ENCODE measurements at regions not wholly inside any gene's neighbourhood (a gene's known extent, or its start where the extent isn't known, plus 50 kb on each side); places are given as distances from the start of the nearest gene placed in this dataset.

DNA sequence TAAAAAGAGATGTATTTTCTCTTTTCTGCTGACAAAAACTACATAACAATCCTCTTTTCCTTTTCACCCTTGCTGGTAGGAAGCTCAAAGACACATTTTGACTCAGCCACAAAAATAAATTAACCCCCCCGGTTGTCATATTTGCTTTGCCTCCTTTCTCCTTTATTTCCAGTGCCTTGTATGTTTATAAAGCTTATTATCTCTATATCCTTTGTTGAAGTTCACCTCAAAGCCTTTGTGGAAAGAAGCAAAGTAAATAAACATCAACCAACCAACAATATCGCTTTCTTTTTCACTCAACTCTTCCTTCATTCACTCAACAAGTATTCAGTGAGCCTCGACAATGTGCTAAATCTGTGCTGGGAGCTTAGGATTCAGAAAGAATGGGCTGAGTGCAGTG is 276.5 kb upstream of the ID2 start:
- H3K36me3 ChIP-seq (ENCODE audit: control insufficient read depth, low read length) = no peaks in the 10 kb centered on the region
- no peak overlapping the region for H3K4me2 ChIP-seq (ENCODE audit: low read length)
- no peaks in the 10 kb centered on the region for H3K9me2 ChIP-seq (replicated peaks; ENCODE audit: control insufficient read depth, low read length)
- TF ChIP-seq EZH2phosphoT487 (IDR thresholded peaks at IDR 0.05; ENCODE audit: borderline replicate concordance, low read length) (no peak), CTCF (IDR thresholded peaks at IDR 0.05; ENCODE audit: low read depth, low read length, poor library complexity, severe bottlenecking) (no peak)
- no peaks in the 10 kb centered on the region for H4K20me1 ChIP-seq (ENCODE audit: control insufficient read depth, insufficient read depth, low read depth, low read length)
- no peaks in the 10 kb centered on the region for H3K4me1 ChIP-seq (ENCODE audit: control insufficient read depth, low read length)
- H3K27ac ChIP-seq (ENCODE audit: low read depth, low read length) = no peak overlapping the region
- H3K4me3 ChIP-seq (ENCODE audit: low read length) = no peak overlapping the region
- H3K9me3 ChIP-seq (ENCODE audit: control insufficient read depth, insufficient read depth, low read length) = no peaks in the 10 kb centered on the region
- no peaks in the 10 kb centered on the region for H3K79me2 ChIP-seq (ENCODE audit: control insufficient read depth, low read length)
- no peaks in the 10 kb centered on the region for H3F3A ChIP-seq (ENCODE audit: control insufficient read depth, insufficient read depth)
- H3K27me3 ChIP-seq (ENCODE audit: control insufficient read depth, low read length) = no peaks in the 10 kb centered on the region

DNA sequence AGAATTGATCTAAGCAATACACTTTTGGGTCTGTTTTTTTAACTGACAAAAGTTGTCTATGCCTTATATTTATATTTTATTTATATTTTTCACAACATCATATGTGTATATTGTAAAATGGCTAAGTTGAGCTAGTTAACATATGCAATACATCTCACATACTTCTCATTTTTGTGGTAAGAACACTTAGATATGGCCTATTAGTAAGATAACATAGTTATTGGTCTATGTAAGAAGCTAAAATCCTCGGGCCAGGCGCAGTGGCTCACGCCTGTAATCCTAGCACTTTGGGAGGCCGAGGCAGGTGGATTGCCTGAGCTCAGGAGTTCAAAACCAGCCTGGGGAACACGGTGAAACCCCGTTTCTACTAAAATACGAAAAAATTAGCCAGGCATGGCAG is 275.6 kb upstream of the ID2 start:
- no peak overlapping the region for H3K4me3 ChIP-seq (ENCODE audit: low read length)
- no peak for TF ChIP-seq CTCF (IDR thresholded peaks at IDR 0.05; ENCODE audit: low read depth, low read length, poor library complexity, severe bottlenecking)
- no peak for TF ChIP-seq EZH2phosphoT487 (IDR thresholded peaks at IDR 0.05; ENCODE audit: borderline replicate concordance, low read length)
- H3K4me2 ChIP-seq (ENCODE audit: low read length) = no peak overlapping the region
- no peaks in the 10 kb centered on the region for H4K20me1 ChIP-seq (ENCODE audit: control insufficient read depth, insufficient read depth, low read depth, low read length)
- no peaks in the 10 kb centered on the region for H3K4me1 ChIP-seq (ENCODE audit: control insufficient read depth, low read length)
- H3F3A ChIP-seq (ENCODE audit: control insufficient read depth, insufficient read depth) = no peaks in the 10 kb centered on the region
- H3K27ac ChIP-seq (ENCODE audit: low read depth, low read length) = no peak overlapping the region
- no peaks in the 10 kb centered on the region for H3K36me3 ChIP-seq (ENCODE audit: control insufficient read depth, low read length)
- no peaks in the 10 kb centered on the region for H3K79me2 ChIP-seq (ENCODE audit: control insufficient read depth, low read length)
- no peaks in the 10 kb centered on the region for H3K9me3 ChIP-seq (ENCODE audit: control insufficient read depth, insufficient read depth, low read length)
- H3K9me2 ChIP-seq (replicated peaks; ENCODE audit: control insufficient read depth, low read length) = no peaks in the 10 kb centered on the region
- no peaks in the 10 kb centered on the region for H3K27me3 ChIP-seq (ENCODE audit: control insufficient read depth, low read length)

- Histone ChIP-seq H3K27me3 (ENCODE audit: control insufficient read depth, low read length) (no peaks in the 10 kb centered on the region), H3F3A (ENCODE audit: control insufficient read depth, insufficient read depth) (no peaks in the 10 kb centered on the region), H3K9me3 (ENCODE audit: control insufficient read depth, insufficient read depth, low read length) (no peaks in the 10 kb centered on the region), H3K4me3 (ENCODE audit: low read length) (no peak overlapping the region), H3K4me2 (ENCODE audit: low read length) (no peak overlapping the region), H3K79me2 (ENCODE audit: control insufficient read depth, low read length) (no peaks in the 10 kb centered on the region), H3K9me2 (replicated peaks; ENCODE audit: control insufficient read depth, low read length) (no peaks in the 10 kb centered on the region), H4K20me1 (ENCODE audit: control insufficient read depth, insufficient read depth, low read depth, low read length) (no peaks in the 10 kb centered on the region), H3K27ac (ENCODE audit: low read depth, low read length) (no peak overlapping the region), H3K36me3 (ENCODE audit: control insufficient read depth, low read length) (no peaks in the 10 kb centered on the region), H3K4me1 (ENCODE audit: control insufficient read depth, low read length) (no peaks in the 10 kb centered on the region)
- TF ChIP-seq EZH2phosphoT487 (IDR thresholded peaks at IDR 0.05; ENCODE audit: borderline replicate concordance, low read length) = no peak
- TF ChIP-seq CTCF (IDR thresholded peaks at IDR 0.05; ENCODE audit: low read depth, low read length, poor library complexity, severe bottlenecking) = no peak
These were observed 274.5 kb upstream of the ID2 start for GRCh38 chr2:8407332-8407731.

Data from DOHH2 (cell line).